C4-2B (cell line): ENCODE measurements at regions not wholly inside any gene's neighbourhood (a gene's known extent, or its start where the extent isn't known, plus 50 kb on each side); places are given as distances from the start of the nearest gene placed in this dataset.

Source experiments
- ZFX ChIP-seq: fragments of 450-650 bp; IDR thresholded peaks from 2 replicates; pipeline ENCODE4 v1.6.1; 2017
- TF ChIP-seq, protein P1 (sequence below): fragments of 450-650 bp; conservative IDR thresholded peaks from 2 replicates; pipeline ENCODE4 v1.5.1; 2017; ENCODE audit warnings: mild to moderate bottlenecking

DNA sequence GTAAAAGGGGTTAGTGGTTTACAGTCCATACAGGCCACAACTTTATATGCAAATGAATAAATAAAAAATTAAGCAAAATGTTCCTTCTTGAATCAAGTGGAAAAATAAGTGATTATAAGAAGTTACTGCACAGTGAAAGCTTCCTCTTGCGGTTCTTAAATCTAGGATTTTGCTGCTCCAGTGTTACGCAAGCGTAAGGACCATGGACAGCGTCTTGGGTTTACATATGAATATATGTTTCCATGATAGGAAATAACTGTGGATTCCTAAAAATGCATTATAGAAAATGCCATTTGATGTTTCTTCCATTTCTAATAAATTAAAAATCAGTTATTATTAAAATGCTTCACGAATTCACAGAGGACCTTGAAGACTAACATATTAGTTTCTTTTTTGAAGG, 176.6 kb upstream of the POU3F2 start:
- TF ChIP-seq, protein P1, sequence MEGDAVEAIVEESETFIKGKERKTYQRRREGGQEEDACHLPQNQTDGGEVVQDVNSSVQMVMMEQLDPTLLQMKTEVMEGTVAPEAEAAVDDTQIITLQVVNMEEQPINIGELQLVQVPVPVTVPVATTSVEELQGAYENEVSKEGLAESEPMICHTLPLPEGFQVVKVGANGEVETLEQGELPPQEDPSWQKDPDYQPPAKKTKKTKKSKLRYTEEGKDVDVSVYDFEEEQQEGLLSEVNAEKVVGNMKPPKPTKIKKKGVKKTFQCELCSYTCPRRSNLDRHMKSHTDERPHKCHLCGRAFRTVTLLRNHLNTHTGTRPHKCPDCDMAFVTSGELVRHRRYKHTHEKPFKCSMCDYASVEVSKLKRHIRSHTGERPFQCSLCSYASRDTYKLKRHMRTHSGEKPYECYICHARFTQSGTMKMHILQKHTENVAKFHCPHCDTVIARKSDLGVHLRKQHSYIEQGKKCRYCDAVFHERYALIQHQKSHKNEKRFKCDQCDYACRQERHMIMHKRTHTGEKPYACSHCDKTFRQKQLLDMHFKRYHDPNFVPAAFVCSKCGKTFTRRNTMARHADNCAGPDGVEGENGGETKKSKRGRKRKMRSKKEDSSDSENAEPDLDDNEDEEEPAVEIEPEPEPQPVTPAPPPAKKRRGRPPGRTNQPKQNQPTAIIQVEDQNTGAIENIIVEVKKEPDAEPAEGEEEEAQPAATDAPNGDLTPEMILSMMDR = no peak
- TF ChIP-seq ZFX = no peak
